ENCODE measurements at regions not wholly inside any gene's neighbourhood (a gene's known extent, or its start where the extent isn't known, plus 50 kb on each side); places are given as distances from the start of the nearest gene placed in this dataset.

- no peaks in the 10 kb centered on the region for H3K9me3 ChIP-seq (ENCODE audit: insufficient read depth, low read depth, low read length)
- FAIRE-seq (no peak), DNase-seq (ENCODE audit: low read depth) (no peak)
- Mint-ChIP-seq H3K9me3 (ENCODE audit: unreplicated experiment) (peaks cover 7% of the 10 kb centered on the region), H3K27ac (ENCODE audit: unreplicated experiment) (no peak overlapping the region), H3K27me3 (ENCODE audit: low read depth, unreplicated experiment) (peaks cover 9% of the 10 kb centered on the region), H3K36me3 (ENCODE audit: low read depth, unreplicated experiment) (no peaks in the 10 kb centered on the region), H3K4me3 (ENCODE audit: unreplicated experiment) (peak overlapping the region; percentile 81), H3K4me1 (ENCODE audit: low read depth, unreplicated experiment) (peaks cover 11% of the 10 kb centered on the region)
- no peaks in the 10 kb centered on the region for H4K20me1 ChIP-seq (ENCODE audit: insufficient read depth, low read length)
- no peaks in the 10 kb centered on the region for H3K27me3 ChIP-seq (ENCODE audit: insufficient read depth, low read length)
- peak overlapping the region; percentile 67 for H3K4me3 ChIP-seq (ENCODE audit: insufficient read depth, low read depth, low read length)
- peak overlapping the region; percentile 76 for H3K27ac ChIP-seq (ENCODE audit: low read depth, low read length)
- H3K4me2 ChIP-seq (ENCODE audit: low read length) = peak overlapping the region; percentile 95
- H3K4me1 ChIP-seq (ENCODE audit: insufficient read depth, low read length) = peaks cover 13% of the 10 kb centered on the region
- H2AFZ ChIP-seq (ENCODE audit: low read depth, low read length) = peak overlapping the region; percentile 94
- H3K36me3 ChIP-seq (ENCODE audit: insufficient read depth, low read length) = no peaks in the 10 kb centered on the region
- H3K79me2 ChIP-seq (ENCODE audit: insufficient read depth, low read length) = no peaks in the 10 kb centered on the region
- peak overlapping the region; percentile 78 for H3K9ac ChIP-seq (ENCODE audit: low read length)
- no peak for TF ChIP-seq EZH2 (IDR thresholded peaks at IDR 0.05; ENCODE audit: insufficient read depth, low read length)
- TF ChIP-seq, protein P1, sequence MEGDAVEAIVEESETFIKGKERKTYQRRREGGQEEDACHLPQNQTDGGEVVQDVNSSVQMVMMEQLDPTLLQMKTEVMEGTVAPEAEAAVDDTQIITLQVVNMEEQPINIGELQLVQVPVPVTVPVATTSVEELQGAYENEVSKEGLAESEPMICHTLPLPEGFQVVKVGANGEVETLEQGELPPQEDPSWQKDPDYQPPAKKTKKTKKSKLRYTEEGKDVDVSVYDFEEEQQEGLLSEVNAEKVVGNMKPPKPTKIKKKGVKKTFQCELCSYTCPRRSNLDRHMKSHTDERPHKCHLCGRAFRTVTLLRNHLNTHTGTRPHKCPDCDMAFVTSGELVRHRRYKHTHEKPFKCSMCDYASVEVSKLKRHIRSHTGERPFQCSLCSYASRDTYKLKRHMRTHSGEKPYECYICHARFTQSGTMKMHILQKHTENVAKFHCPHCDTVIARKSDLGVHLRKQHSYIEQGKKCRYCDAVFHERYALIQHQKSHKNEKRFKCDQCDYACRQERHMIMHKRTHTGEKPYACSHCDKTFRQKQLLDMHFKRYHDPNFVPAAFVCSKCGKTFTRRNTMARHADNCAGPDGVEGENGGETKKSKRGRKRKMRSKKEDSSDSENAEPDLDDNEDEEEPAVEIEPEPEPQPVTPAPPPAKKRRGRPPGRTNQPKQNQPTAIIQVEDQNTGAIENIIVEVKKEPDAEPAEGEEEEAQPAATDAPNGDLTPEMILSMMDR (IDR thresholded peaks at IDR 0.05; ENCODE audit: insufficient read depth, low read depth, low read length) = no peak
These were observed 2114.1 kb upstream of the PIK3C3 start for GRCh38 chr18:39840856-39841481.

- H2AFZ ChIP-seq (ENCODE audit: low read depth, low read length) = no peak overlapping the region
- no peak overlapping the region for H3K4me3 Mint-ChIP-seq (ENCODE audit: unreplicated experiment)
- H3K9ac ChIP-seq (ENCODE audit: low read length) = peak overlapping the region; percentile 37
- H3K9me3 ChIP-seq (ENCODE audit: insufficient read depth, low read depth, low read length) = no peaks in the 10 kb centered on the region
- no peaks in the 10 kb centered on the region for H4K20me1 ChIP-seq (ENCODE audit: insufficient read depth, low read length)
- DNase-seq (ENCODE audit: low read depth) (peak; percentile 35), FAIRE-seq (no peak)
- no peaks in the 10 kb centered on the region for H3K79me2 ChIP-seq (ENCODE audit: insufficient read depth, low read length)
- peak overlapping the region; percentile 95 for H3K4me2 ChIP-seq (ENCODE audit: low read length)
- peak overlapping the region; percentile 60 for H3K27ac Mint-ChIP-seq (ENCODE audit: unreplicated experiment)
- peaks cover 12% of the 10 kb centered on the region for H3K4me1 Mint-ChIP-seq (ENCODE audit: low read depth, unreplicated experiment)
- H3K4me1 ChIP-seq (ENCODE audit: insufficient read depth, low read length) = peaks cover 13% of the 10 kb centered on the region
- peak overlapping the region; percentile 76 for H3K27ac ChIP-seq (ENCODE audit: low read depth, low read length)
- no peak overlapping the region for H3K4me3 ChIP-seq (ENCODE audit: insufficient read depth, low read depth, low read length)
- TF ChIP-seq, protein P1 (IDR thresholded peaks at IDR 0.05; ENCODE audit: insufficient read depth, low read depth, low read length) = no peak
- no peak for TF ChIP-seq EZH2 (IDR thresholded peaks at IDR 0.05; ENCODE audit: insufficient read depth, low read length)
- no peaks in the 10 kb centered on the region for H3K36me3 ChIP-seq (ENCODE audit: insufficient read depth, low read length)
- peaks cover 7% of the 10 kb centered on the region for H3K9me3 Mint-ChIP-seq (ENCODE audit: unreplicated experiment)
- no peaks in the 10 kb centered on the region for H3K36me3 Mint-ChIP-seq (ENCODE audit: low read depth, unreplicated experiment)
- peaks cover 9% of the 10 kb centered on the region for H3K27me3 Mint-ChIP-seq (ENCODE audit: low read depth, unreplicated experiment)
- H3K27me3 ChIP-seq (ENCODE audit: insufficient read depth, low read length) = no peaks in the 10 kb centered on the region
These were observed 2114.6 kb upstream of the PIK3C3 start for GRCh38 chr18:39840406-39840805.

DNA sequence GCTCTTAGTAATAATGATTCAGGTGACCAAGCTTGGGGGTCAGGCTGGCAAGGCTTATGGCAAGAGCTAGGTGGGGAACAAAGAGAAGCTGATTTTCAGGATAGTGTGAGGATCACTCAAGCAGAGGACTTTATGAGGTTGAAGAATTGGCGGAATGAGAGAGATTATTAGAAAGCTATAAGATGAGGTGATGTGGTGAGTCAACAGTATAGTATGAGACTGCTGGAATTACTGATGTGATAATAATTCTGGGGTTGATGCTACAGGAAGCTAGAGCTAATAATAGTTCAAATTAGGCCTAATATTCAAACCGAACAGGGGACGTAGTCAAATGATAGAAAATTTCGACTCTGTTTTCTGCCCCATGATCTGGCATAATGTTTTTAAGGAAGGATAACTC, 2115.3 kb upstream of the PIK3C3 start:
- Histone ChIP-seq H3K4me2 (ENCODE audit: low read length) (peak overlapping the region; percentile 95), H3K27me3 (ENCODE audit: insufficient read depth, low read length) (no peaks in the 10 kb centered on the region), H3K9me3 (ENCODE audit: insufficient read depth, low read depth, low read length) (no peaks in the 10 kb centered on the region), H4K20me1 (ENCODE audit: insufficient read depth, low read length) (no peaks in the 10 kb centered on the region), H3K4me1 (ENCODE audit: insufficient read depth, low read length) (peaks cover 13% of the 10 kb centered on the region), H3K9ac (ENCODE audit: low read length) (peak overlapping the region; percentile 37), H2AFZ (ENCODE audit: low read depth, low read length) (no peak overlapping the region), H3K27ac (ENCODE audit: low read depth, low read length) (peak overlapping the region; percentile 76), H3K36me3 (ENCODE audit: insufficient read depth, low read length) (no peaks in the 10 kb centered on the region), H3K4me3 (ENCODE audit: insufficient read depth, low read depth, low read length) (no peak overlapping the region), H3K79me2 (ENCODE audit: insufficient read depth, low read length) (no peaks in the 10 kb centered on the region)
- Mint-ChIP-seq H3K27ac (ENCODE audit: unreplicated experiment) (no peak overlapping the region), H3K9me3 (ENCODE audit: unreplicated experiment) (peaks cover 7% of the 10 kb centered on the region), H3K36me3 (ENCODE audit: low read depth, unreplicated experiment) (no peaks in the 10 kb centered on the region), H3K4me1 (ENCODE audit: low read depth, unreplicated experiment) (peaks cover 12% of the 10 kb centered on the region), H3K27me3 (ENCODE audit: low read depth, unreplicated experiment) (peaks cover 9% of the 10 kb centered on the region), H3K4me3 (ENCODE audit: unreplicated experiment) (no peak overlapping the region)
- TF ChIP-seq, protein P1 (IDR thresholded peaks at IDR 0.05; ENCODE audit: insufficient read depth, low read depth, low read length) = no peak
- no peak for TF ChIP-seq EZH2 (IDR thresholded peaks at IDR 0.05; ENCODE audit: insufficient read depth, low read length)
- DNase-seq (ENCODE audit: low read depth) (peak; percentile 22), FAIRE-seq (peak; percentile 43)
